H1 (cell line): ENCODE measurements at regions not wholly inside any gene's neighbourhood (a gene's known extent, or its start where the extent isn't known, plus 50 kb on each side); places are given as distances from the start of the nearest gene placed in this dataset.

Source experiments
- CTCF ChIA-PET: fragments of 300-600 bp; sonication (Branson Sonifier 250); formaldehyde crosslinking; loops from one replicate; lab custom pipeline; 2021; ENCODE audit not compliant: partially characterized antibody; lab: Charles Lee
- POLR2A ChIA-PET: fragments of 300-600 bp; sonication (Branson Sonifier 250); formaldehyde crosslinking; loops from one replicate; lab custom pipeline; 2021; ENCODE audit warnings: inconsistent platforms; ENCODE audit not compliant: partially characterized antibody; lab: Charles Lee
- DNase-seq, 2 experiments: peaks; one replicate each; pipeline versions ENCODE4 v3.0.0 to v3.0.0-alpha.2; 2010 to 2022; ENCODE audit warnings: low spot score in 2 of 2, low read depth in 1 of 2, mixed read lengths in 1 of 2
- FAIRE-seq: peaks from 2 replicates; lab custom pipeline; 2011; peaks lifted over from hg19 to GRCh38; lab: Jason Lieb, UNC
- H2AFZ ChIP-seq: 2 replicates; pipeline ENCODE4 v1.8.1; 2012; ENCODE audit warnings: low read length, inconsistent platforms
- H2AK5ac ChIP-seq: 2 replicates; pipeline ENCODE4 v1.6.1; 2013; ENCODE audit warnings: low read depth, low read length
- H2BK120ac ChIP-seq: replicated peaks from 2 replicates; pipeline ENCODE3; 2013; ENCODE audit warnings: low read depth, low read length, inconsistent platforms
- H2BK12ac ChIP-seq: 2 replicates; pipeline ENCODE4 v1.6.1; 2013; ENCODE audit warnings: low read depth, low read length
- H2BK15ac ChIP-seq: 2 replicates; pipeline ENCODE4 v1.6.1; 2013; ENCODE audit warnings: low read length
- H2BK20ac ChIP-seq: 2 replicates; pipeline ENCODE4 v1.6.1; 2013; ENCODE audit warnings: low read length
- H2BK5ac ChIP-seq: 2 replicates; pipeline ENCODE4 v1.6.1; 2013; ENCODE audit warnings: low read depth, low read length
- H3K14ac ChIP-seq: 2 replicates; pipeline ENCODE4 v1.6.1; 2013; ENCODE audit warnings: inconsistent platforms; ENCODE audit not compliant: insufficient read length
- H3K18ac ChIP-seq: 2 replicates; pipeline ENCODE4 v1.6.1; 2013; ENCODE audit warnings: low read length; ENCODE audit errors: extremely low read depth
- H3K23ac ChIP-seq: 2 replicates; pipeline ENCODE4 v1.6.1; 2013; ENCODE audit warnings: inconsistent platforms; ENCODE audit not compliant: insufficient read length
- H3K23me2 ChIP-seq: 2 replicates; pipeline ENCODE4 v1.6.1; 2013; ENCODE audit warnings: low read depth, low read length
- H3K27ac ChIP-seq: 2 replicates; pipeline ENCODE4 v1.6.1; 2011; ENCODE audit warnings: low read depth, low read length, inconsistent platforms
- H3K27me3 ChIP-seq, 4 experiments: replicated peaks in 1 of 4; 1 replicate in 1 of 4; 2 replicates in 3 of 4; pipeline versions ENCODE4 v1.6.1 to v1.8.1; 2011 to 2013; ENCODE audit warnings: low read length in 3 of 4, mild to moderate bottlenecking in 3 of 4, inconsistent platforms in 2 of 4, mixed read lengths in 2 of 4, moderate library complexity in 1 of 4; ENCODE audit not compliant: control insufficient read depth in 3 of 4, insufficient read depth in 3 of 4; ENCODE audit errors: extremely low read depth in 1 of 4
- H3K36me3 ChIP-seq, 4 experiments: 2 replicates each; pipeline versions ENCODE4 v1.6.1 to v1.8.1; 2011 to 2013; ENCODE audit warnings: mild to moderate bottlenecking in 4 of 4, low read length in 3 of 4, moderate library complexity in 2 of 4, control low read depth in 1 of 4, inconsistent platforms in 1 of 4; ENCODE audit not compliant: insufficient read depth in 4 of 4, control insufficient read depth in 2 of 4
- H3K4ac ChIP-seq: replicated peaks from 2 replicates; pipeline ENCODE3; 2013; ENCODE audit warnings: low read length, low read depth, mixed read lengths, inconsistent platforms; ENCODE audit not compliant: insufficient read length
- H3K4me1 ChIP-seq, 4 experiments: replicated peaks in 1 of 4; 1 replicate in 1 of 4; 2 replicates in 3 of 4; pipeline versions ENCODE4 v1.6.1 to v1.8.1; 2011 to 2013; ENCODE audit warnings: low read length in 3 of 4, inconsistent platforms in 2 of 4, mixed read lengths in 1 of 4; ENCODE audit not compliant: insufficient read depth in 4 of 4, control insufficient read depth in 3 of 4
- H3K4me2 ChIP-seq, 2 experiments: 2 replicates each; pipeline versions ENCODE4 v1.6.1 to v1.8.1; 2011 to 2013; ENCODE audit warnings: low read depth in 2 of 2, low read length in 2 of 2, control low read depth in 1 of 2, inconsistent platforms in 1 of 2, mild to moderate bottlenecking in 1 of 2; ENCODE audit not compliant: insufficient read depth in 1 of 2
- H3K4me3 ChIP-seq, 4 experiments: fragments of 200-600, 300-600 bp in 1 of 4; sonication (generic), shearing (Covaris generic), sonication (Bioruptor Twin) in 1 of 4; 2 replicates each; pipeline versions ENCODE4 v1.5.1 to v1.8.1; 2011 to 2016; ENCODE audit warnings: low read length in 4 of 4, low read depth in 3 of 4, control low read depth in 2 of 4, inconsistent platforms in 2 of 4, mild to moderate bottlenecking in 2 of 4, mixed read lengths in 1 of 4, moderate library complexity in 1 of 4; ENCODE audit not compliant: insufficient read depth in 2 of 4; ENCODE audit errors: extremely low read depth in 1 of 4
- H3K56ac ChIP-seq: replicated peaks from 2 replicates; pipeline ENCODE3; 2013; ENCODE audit warnings: low read depth, mild to moderate bottlenecking, mixed read lengths, low read length, inconsistent platforms; ENCODE audit not compliant: insufficient read length
- H3K79me1 ChIP-seq: 2 replicates; pipeline ENCODE4 v1.6.1; 2013; ENCODE audit warnings: low read depth, low read length, control low read depth
- H3K79me2 ChIP-seq, 2 experiments: 2 replicates each; pipeline versions ENCODE4 v1.6.1 to v1.8.1; 2012 to 2013; ENCODE audit warnings: low read length in 2 of 2, mild to moderate bottlenecking in 2 of 2, inconsistent platforms in 1 of 2; ENCODE audit not compliant: insufficient read depth in 2 of 2, control insufficient read depth in 1 of 2
- H3K9ac ChIP-seq, 4 experiments: replicated peaks in 1 of 4; 1 replicate in 1 of 4; 2 replicates in 3 of 4; pipeline versions ENCODE4 v1.6.1 to v1.8.1; 2011 to 2013; ENCODE audit warnings: low read depth in 3 of 4, low read length in 3 of 4, control low read depth in 2 of 4, mild to moderate bottlenecking in 2 of 4, moderate library complexity in 2 of 4, inconsistent platforms in 1 of 4; ENCODE audit errors: extremely low read depth in 1 of 4
- H3K9me3 ChIP-seq, 2 experiments: 2 replicates each; pipeline versions ENCODE4 v1.6.1 to v1.8.1; 2012 to 2013; ENCODE audit warnings: mild to moderate bottlenecking in 2 of 2, moderate library complexity in 2 of 2, control low read depth in 1 of 2, inconsistent platforms in 1 of 2, low read depth in 1 of 2, low read length in 1 of 2, mixed read lengths in 1 of 2; ENCODE audit not compliant: insufficient read depth in 2 of 2
- H4K20me1 ChIP-seq, 2 experiments: replicated peaks in 1 of 2; 2 replicates each; pipeline versions ENCODE3 to v1.8.1; 2011 to 2013; ENCODE audit warnings: inconsistent platforms in 2 of 2, low read length in 2 of 2, mild to moderate bottlenecking in 1 of 2; ENCODE audit not compliant: insufficient read depth in 2 of 2, control insufficient read depth in 1 of 2
- H4K5ac ChIP-seq: 2 replicates; pipeline ENCODE4 v1.6.1; 2013; ENCODE audit warnings: low read length, low read depth, mixed read lengths, inconsistent platforms; ENCODE audit not compliant: insufficient read length
- H4K8ac ChIP-seq: 2 replicates; pipeline ENCODE4 v1.8.0; 2013; ENCODE audit warnings: mild to moderate bottlenecking, moderate library complexity, low read length, inconsistent platforms; ENCODE audit not compliant: insufficient read depth; ENCODE audit errors: extremely low read depth
- H4K91ac ChIP-seq: replicated peaks from 2 replicates; pipeline ENCODE3; 2013; ENCODE audit warnings: low read length, mixed read lengths, inconsistent platforms; ENCODE audit not compliant: insufficient read length
- CTCF ChIP-seq, 3 experiments: IDR thresholded peaks; 1 replicate in 2 of 3; 2 replicates in 1 of 3; pipeline versions ENCODE4 v1.5.1 to v1.6.1; 2011; ENCODE audit warnings: low read length in 3 of 3, mild to moderate bottlenecking in 3 of 3, inconsistent platforms in 2 of 3, low read depth in 1 of 3, moderate library complexity in 1 of 3; ENCODE audit not compliant: insufficient read depth in 1 of 3; ENCODE audit errors: control extremely low read depth in 1 of 3
- E2F6 ChIP-seq: IDR thresholded peaks from 2 replicates; pipeline ENCODE4 v1.6.1; 2012; ENCODE audit warnings: inconsistent platforms
- EZH2 ChIP-seq: fragments of 200-600 bp; sonication (generic); IDR thresholded peaks from 2 replicates; pipeline ENCODE4 v1.7.1; 2012; ENCODE audit warnings: low read depth, mild to moderate bottlenecking, moderate library complexity, low read length, inconsistent platforms; ENCODE audit not compliant: severe bottlenecking
- KDM1A ChIP-seq: fragments of 200-600, 300-600 bp; sonication (generic); IDR thresholded peaks from 2 replicates; pipeline ENCODE4 v1.7.1; 2016; ENCODE audit warnings: mild to moderate bottlenecking, low read length, borderline replicate concordance
- KDM4A ChIP-seq: IDR thresholded peaks from one replicate; pipeline ENCODE4 v1.7.1; 2012; ENCODE audit warnings: low read depth, mild to moderate bottlenecking, moderate library complexity, low read length, inconsistent platforms; ENCODE audit not compliant: severe bottlenecking
- RAD21 ChIP-seq, 2 experiments: IDR thresholded peaks in 1 of 2; conservative IDR thresholded peaks in 1 of 2; 2 replicates each; pipeline ENCODE4 v1.6.1; 2011; ENCODE audit warnings: low read depth in 2 of 2, low read length in 2 of 2, improper control_type of control experiment in 1 of 2, inconsistent platforms in 1 of 2, mild to moderate bottlenecking in 1 of 2, moderate library complexity in 1 of 2
- RNF2 ChIP-seq: fragments of 200-900, 300-1000 bp; sonication (generic); IDR thresholded peaks from 2 replicates; pipeline ENCODE4 v1.7.1; 2016; ENCODE audit warnings: borderline replicate concordance, low read depth, mild to moderate bottlenecking, antibody characterized with exemption, low read length; ENCODE audit not compliant: poor library complexity, severe bottlenecking; ENCODE audit errors: missing control alignments
- SUZ12 ChIP-seq: fragments of 200-600 bp; sonication (generic); IDR thresholded peaks from 2 replicates; pipeline ENCODE4 v1.6.1; 2012; ENCODE audit warnings: mild to moderate bottlenecking, inconsistent platforms, low read length, moderate library complexity, mixed read lengths
- WGBS, 2 experiments: shearing (Covaris generic) in 1 of 2; methylation state at CpG; one replicate each; pipeline versions ENCODE4 v1.1.6 to v1.1.7; 2013 to 2015; ENCODE audit warnings: low lambda C conversion rate in 2 of 2, mixed read lengths in 2 of 2, inconsistent platforms in 1 of 2, low coverage in 1 of 2, missing lambda C conversion rate in 1 of 2; ENCODE audit not compliant: insufficient replicate concordance in 2 of 2, insufficient coverage in 1 of 2, insufficient read length in 1 of 2; ENCODE audit errors: extremely low coverage in 1 of 2, missing lambda C conversion rate in 1 of 2; 5-methylcytosine and 5-hydroxymethylcytosine counted together

- Histone ChIP-seq H3K36me3 (no peaks in the 10 kb centered on the region), H3K27ac (no peak overlapping the region), H2BK120ac (no peak overlapping the region), H3K56ac (no peak overlapping the region), H2BK20ac (no peak overlapping the region), H2BK15ac (no peak overlapping the region), H3K79me2 (no peaks in the 10 kb centered on the region), H3K9me3 (no peaks in the 10 kb centered on the region), H3K27me3 (no peaks in the 10 kb centered on the region), H2AFZ (no peak overlapping the region), H3K23me2 (no peaks in the 10 kb centered on the region), H3K4ac (no peak overlapping the region), H3K18ac (no peak overlapping the region), H4K5ac (no peak overlapping the region), H3K9ac (no peak overlapping the region), H2BK12ac (peak overlapping the region; percentile 31; the same call in 1 of the 2 replicates), H4K8ac (no peak overlapping the region), H3K4me2 (no peak overlapping the region), H4K20me1 (no peaks in the 10 kb centered on the region), H2AK5ac (no peak overlapping the region), H4K91ac (no peak overlapping the region), H3K79me1 (no peaks in the 10 kb centered on the region), H3K23ac (no peak overlapping the region), H2BK5ac (no peak overlapping the region), H3K4me3 (no peak overlapping the region), H3K4me1 (peaks cover 0 to 13% (median 5%) of the 10 kb centered on the region in 4 experiments; a peak in 5 of 7 replicates), H3K14ac (no peak overlapping the region)
- FAIRE-seq (no peak), DNase-seq (no peak)
- ChIA-PET POLR2A (interaction anchor here (1.6 kb wide), 1 partner anchor 410 kb away, joined by 4 read pairs; no protein-coding TSS in a partner anchor), CTCF (interaction anchor here (1.3 to 2.1 kb wide), 2 partner anchors 13 to 104 kb away, joined by 4 to 6 read pairs; no protein-coding TSS in a partner anchor)
- 92% methylated on average over 8 of the region's 8 CpGs; no CpG with 5 or more reads in 1 of the 2 experiments for WGBS, 2 experiments
- TF ChIP-seq KDM1A, result no peak
- TF ChIP-seq CTCF (IDR thresholded peaks at IDR 0.05; ENCODE audit: control extremely low read depth in 1 of 3, insufficient read depth in 1 of 3, low read depth in 1 of 3, low read length in 3 of 3), result no peak
- no peak for TF ChIP-seq E2F6
- TF ChIP-seq RAD21 (IDR thresholded peaks at IDR 0.05 in 1 of 2, conservative IDR thresholded peaks at IDR 0.05 in 1 of 2; ENCODE audit: low read depth in 2 of 2, low read length in 2 of 2), result no peak
- no peak for TF ChIP-seq EZH2
- no peak for TF ChIP-seq RNF2
- TF ChIP-seq KDM4A, result no peak
- no peak for TF ChIP-seq SUZ12
Observed at GRCh38 chr15:62637950-62638619, 404.5 kb upstream of the TPM1 start.
